ENCODE measurements at regions not wholly inside any gene's neighbourhood (a gene's known extent, or its start where the extent isn't known, plus 50 kb on each side); places are given as distances from the start of the nearest gene placed in this dataset.

- no peak for DNase-seq
These were observed 331.0 kb downstream of the MYCN start for GRCh38 chr2:16271231-16271896.

- DNase-seq = no peak
These were observed 330.1 kb downstream of the MYCN start for GRCh38 chr2:16270441-16270840.

- no peak for DNase-seq
These were observed 328.1 kb downstream of the MYCN start for GRCh38 chr2:16268301-16269000.

- DNase-seq = no peak
These were observed 326.2 kb downstream of the MYCN start for GRCh38 chr2:16266571-16266970.

GRCh38 chr2:16264931-16265540 is 324.7 kb downstream of the MYCN start:
- no peak for DNase-seq

GRCh38 chr2:16264491-16264890 is 324.1 kb downstream of the MYCN start:
- no peak for DNase-seq

- no peak for DNase-seq
These were observed 323.0 kb downstream of the MYCN start for GRCh38 chr2:16263241-16263890.

GRCh38 chr2:16262526-16263178 is 322.3 kb downstream of the MYCN start:
- no peak for DNase-seq

- DNase-seq = no peak
These were observed 321.4 kb downstream of the MYCN start for GRCh38 chr2:16261791-16262190.

- DNase-seq = no peak
These were observed 320.7 kb downstream of the MYCN start for GRCh38 chr2:16261071-16261470.

- no peak for DNase-seq
These were observed 319.9 kb downstream of the MYCN start for GRCh38 chr2:16260041-16260830.

GRCh38 chr2:16259010-16259409 is 318.7 kb downstream of the MYCN start:
- DNase-seq = no peak

- no peak for DNase-seq
These were observed 318.0 kb downstream of the MYCN start for GRCh38 chr2:16258350-16258749.

GRCh38 chr2:16257322-16258028 is 317.1 kb downstream of the MYCN start:
- DNase-seq = no peak

GRCh38 chr2:16256601-16257321 is 316.4 kb downstream of the MYCN start:
- no peak for DNase-seq

- no peak for DNase-seq
These were observed 314.8 kb downstream of the MYCN start for GRCh38 chr2:16255120-16255519.

GRCh38 chr2:16254356-16254965 is 314.1 kb downstream of the MYCN start:
- DNase-seq = no peak

- no peak for DNase-seq
These were observed 312.9 kb downstream of the MYCN start for GRCh38 chr2:16253291-16253690.

- DNase-seq = no peak
These were observed 312.5 kb downstream of the MYCN start for GRCh38 chr2:16252891-16253290.

GRCh38 chr2:16252251-16252650 is 311.9 kb downstream of the MYCN start:
- no peak for DNase-seq
